Myocyte (in vitro differentiated cells): ENCODE measurements at regions not wholly inside any gene's neighbourhood (a gene's known extent, or its start where the extent isn't known, plus 50 kb on each side); places are given as distances from the start of the nearest gene placed in this dataset.
"Not testable (repeated sequence)": the region's sequence is repeated elsewhere in the genome, so short reads cannot be mapped to it uniquely, and the experiment has no call there.

Experiments used
- DNase-seq: peaks from one replicate; pipeline ENCODE4 v3.0.0-alpha.2; 2012; ENCODE audit warnings: low read depth

DNA sequence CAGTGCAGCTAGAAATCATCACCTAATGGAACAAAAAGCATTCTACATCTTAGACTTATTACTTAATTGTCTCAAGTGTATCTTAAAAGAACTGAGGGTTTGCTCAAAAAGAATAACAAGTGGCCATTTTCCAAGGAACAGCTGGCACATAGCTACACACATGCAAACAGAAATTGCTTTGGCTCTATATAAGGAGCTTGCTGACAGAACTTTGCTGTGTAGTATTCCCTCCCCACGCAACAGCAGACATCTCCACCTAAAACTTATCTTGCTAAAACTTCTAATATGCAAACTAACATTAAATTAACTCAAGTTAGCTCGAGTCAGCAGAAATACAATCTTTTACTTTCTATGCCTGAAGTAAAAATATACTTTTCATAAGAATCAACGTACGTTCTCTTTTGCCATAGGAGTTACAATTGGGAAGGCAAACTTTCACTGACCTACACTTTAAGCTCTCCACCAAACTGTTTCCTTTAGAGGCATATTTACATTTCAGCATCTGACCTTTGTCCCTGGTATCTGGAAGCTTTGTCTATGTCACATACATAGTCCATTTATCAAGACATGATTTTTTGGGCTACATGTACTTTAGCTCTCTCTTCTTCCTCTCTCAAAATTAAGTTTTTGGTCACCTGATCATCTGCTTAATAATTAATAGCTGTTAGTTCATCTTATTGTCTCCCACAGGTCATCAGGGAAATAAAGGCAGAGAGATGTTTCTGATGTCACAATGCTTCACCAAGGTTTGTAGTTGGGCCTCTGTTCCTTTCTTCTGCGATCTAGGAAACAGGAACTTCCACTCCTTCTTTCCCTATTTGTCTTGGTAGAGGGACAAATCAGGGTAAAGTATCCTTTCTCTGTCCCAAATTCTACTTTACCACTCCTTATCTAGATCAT lies 163.4 kb upstream of the AGTR1 start:
- no peak for DNase-seq

DNA sequence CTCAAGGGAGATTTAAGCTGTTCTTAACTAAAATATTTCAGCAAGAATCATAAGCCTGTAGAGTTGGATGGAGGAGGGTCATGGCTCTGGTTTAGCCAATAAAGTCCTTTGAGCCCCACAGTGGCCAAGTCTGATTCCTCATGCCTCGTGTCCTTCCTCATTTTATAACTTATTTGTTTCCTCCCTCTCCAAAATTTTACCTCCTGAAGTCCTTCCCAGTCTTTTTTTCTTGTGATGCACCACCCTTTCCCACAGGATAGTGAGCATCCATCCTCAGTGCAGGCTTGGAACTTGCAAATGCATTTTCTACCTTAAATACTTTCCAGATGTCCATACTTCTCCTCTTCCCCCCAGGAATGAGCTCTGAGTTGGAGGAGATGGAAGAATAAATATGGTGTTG lies 162.7 kb upstream of the AGTR1 start:
- no peak for DNase-seq

DNA sequence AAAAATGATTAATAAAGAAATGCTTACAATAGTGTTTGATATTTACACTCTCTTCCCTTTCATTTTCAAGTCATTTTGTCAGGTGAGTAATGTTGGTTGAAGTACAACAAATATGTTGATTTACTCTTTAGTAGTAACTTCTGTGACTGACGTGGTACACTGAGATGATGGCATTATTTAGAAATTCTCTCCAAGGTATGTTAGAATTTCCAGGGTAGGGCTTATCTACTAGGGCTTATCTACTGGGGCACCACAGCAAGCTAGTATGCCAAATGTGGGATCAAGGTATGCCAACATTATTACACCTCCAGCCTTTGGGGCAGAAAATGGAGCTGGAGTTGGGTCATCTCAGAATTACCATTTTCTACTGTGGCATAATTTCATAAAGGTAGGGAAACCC lies 157.4 kb upstream of the AGTR1 start:
- DNase-seq = no peak

DNA sequence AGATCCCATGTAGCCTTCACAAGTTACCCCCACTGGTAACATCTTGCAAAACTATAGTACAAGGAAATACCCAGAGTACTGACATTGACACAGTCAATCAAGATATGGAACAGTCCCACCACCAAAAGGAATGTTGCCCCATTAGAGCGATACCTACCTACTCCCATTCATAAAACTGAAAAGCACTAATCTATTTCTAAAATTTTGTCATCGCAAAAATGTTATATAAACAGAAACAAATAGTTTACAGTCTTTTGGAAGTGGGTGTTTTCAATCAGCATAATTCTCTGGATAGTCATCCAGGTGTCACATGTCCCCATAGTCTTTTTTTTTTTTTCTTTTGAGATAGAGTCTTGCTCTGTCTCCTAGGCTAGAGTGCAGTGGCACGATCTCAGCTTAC lies 156.9 kb upstream of the AGTR1 start:
- no peak for DNase-seq

DNA sequence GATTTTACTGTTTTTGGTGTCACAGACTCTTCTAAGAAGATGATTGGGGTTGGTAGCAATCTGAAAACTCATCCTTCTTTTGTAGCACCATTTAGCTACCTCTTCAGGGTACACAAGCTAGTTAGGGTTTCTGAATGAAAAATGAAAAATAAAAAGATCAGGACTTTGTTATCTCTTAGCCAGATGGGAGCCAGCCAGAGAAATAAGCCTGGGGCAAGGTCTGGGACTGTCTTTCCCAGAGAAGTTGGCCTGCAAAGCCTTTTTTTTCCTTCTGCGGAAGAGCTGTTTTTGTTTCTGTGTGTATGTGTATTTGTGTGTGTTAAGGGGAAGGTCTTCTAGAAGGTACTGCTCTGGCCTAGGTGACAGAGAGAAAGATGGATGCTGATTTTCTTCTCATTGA lies 150.7 kb upstream of the AGTR1 start:
- DNase-seq = no peak

DNA sequence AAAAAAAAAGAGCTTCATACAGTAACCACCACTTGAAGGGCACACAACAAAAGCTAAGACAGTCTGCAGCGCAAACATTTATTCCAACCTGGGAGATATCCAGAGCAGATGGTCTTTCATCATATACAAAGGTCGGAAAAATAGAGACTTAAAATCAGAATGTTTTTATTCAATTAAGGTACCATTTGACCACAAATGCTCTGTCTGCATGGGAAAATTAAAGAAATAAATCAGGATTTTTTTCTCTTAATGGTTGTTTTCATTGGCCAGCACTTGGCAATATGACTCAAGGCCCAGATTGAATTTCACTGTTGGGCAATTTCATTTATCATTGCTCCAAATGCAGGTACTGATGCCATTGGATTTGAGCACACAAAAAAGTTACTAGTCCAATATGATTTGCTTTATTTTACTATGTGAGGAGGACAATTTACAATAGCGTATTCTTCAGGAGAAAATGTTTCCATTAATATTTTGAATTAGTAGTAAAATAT lies 145.9 kb upstream of the AGTR1 start:
- peak; percentile 29 for DNase-seq

DNA sequence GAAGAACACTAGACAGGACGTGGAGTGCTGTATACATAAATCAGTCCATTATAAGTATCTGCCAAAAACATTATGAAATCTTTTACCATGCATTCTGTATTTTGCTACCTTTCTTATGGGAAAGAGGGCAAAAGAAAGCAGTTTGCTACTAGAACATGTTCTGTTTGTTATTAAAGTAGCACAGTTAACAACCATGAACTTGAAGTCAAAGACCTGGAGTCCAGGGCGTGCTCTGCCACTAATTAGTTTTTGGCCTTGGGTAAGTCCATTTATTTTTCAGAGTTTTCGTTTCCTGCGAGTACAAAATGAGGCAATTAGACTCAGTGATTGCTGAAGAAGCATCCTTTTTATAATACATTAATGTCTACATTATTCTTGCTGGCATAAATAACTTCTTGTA lies 143.3 kb upstream of the AGTR1 start:
- DNase-seq = no peak

DNA sequence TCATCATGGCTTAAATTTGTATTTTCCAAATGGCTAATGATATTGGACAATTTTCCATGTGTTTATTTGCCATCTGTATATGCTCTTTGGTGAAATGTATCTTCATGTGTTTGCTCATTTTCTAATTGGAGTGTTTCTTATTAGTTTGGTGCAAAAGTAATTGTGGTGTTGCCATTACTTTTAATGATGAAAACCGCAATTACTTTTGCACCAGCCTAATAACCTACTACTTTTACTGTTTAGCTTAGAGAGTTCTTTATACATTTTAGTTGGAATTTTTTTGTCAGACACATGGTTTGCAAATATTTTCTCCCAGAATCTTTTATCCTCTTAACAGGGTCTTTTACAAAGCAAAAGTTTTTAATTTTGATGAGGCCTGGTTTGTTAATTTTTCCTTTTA lies 141.0 kb upstream of the AGTR1 start:
- DNase-seq = no peak

DNA sequence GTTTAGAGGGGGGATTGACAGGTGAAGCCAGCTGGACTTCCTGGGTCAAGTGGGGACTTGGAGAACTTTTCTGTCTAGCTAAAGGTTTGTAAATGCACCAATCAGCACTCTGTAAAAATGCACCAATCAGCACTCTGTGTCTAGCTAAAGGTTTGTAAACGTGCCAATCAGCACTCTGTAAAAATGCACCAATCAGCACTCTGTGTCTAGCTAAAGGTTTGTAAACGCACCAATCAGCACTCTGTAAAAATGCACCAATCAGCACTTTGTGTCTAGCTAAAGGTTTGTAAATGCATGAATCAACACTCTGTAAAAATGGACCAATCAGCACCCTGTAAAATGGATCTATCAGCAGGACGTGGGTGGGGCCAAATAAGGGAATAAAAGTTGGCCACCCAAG lies 120.1 kb upstream of the AGTR1 start:
- not testable (repeated sequence) for DNase-seq

DNA sequence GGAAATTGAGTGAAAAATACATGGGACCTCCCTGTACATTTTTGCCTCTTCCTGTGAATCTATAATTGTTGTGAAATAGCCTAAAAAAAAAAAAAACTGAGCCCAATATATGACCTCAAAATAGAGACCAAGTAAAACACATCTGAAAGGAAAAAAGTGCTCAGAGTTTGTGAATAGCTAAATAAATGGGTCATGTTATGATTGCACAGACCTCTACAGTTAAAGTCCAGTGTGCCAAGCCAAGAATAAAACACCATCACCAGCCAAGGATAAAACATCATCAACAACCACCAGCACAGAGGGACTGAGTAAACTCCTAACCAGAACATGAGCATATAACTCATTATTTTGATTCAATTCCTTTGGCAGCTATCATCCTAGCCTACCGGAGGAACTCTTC lies 115.6 kb upstream of the AGTR1 start:
- DNase-seq = no peak

DNA sequence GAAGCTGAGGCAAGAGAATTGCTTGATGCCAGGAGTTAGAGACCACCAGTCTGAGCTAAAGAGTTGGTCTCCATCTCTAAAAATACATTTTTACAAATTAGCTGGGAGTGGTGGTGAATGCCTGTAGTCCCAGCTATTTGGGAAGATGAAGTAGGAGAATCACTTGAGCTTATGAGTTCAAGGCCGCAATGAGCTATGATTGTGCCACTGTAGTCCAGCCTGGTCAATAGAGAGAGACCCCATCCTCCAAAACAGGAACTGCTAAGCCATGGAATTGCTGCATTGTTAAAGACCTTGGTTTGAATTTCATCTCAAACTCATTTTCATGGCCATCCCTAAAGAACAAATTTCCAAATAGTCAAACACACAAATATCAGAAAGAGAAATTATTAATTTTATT lies 113.9 kb upstream of the AGTR1 start:
- DNase-seq = no peak

DNA sequence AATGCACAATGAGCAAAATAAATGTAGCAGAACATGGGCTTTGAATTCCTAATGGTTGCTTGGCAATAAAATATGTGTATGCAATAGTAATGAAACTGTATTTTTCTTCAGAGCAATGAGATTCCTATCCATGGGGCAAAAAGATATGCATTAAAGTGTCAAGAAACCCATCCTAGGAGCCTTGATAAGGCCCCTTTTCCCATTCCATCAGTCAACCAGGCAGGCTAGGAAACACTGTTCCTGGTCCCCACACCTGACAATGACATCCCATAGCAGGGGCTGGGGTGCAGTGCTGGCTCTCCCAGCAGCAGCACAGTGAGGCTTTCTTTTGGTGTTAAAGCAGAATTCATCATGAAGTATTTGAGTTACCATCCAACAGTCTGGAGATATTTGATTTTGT lies 113.3 kb upstream of the AGTR1 start:
- DNase-seq = no peak

DNA sequence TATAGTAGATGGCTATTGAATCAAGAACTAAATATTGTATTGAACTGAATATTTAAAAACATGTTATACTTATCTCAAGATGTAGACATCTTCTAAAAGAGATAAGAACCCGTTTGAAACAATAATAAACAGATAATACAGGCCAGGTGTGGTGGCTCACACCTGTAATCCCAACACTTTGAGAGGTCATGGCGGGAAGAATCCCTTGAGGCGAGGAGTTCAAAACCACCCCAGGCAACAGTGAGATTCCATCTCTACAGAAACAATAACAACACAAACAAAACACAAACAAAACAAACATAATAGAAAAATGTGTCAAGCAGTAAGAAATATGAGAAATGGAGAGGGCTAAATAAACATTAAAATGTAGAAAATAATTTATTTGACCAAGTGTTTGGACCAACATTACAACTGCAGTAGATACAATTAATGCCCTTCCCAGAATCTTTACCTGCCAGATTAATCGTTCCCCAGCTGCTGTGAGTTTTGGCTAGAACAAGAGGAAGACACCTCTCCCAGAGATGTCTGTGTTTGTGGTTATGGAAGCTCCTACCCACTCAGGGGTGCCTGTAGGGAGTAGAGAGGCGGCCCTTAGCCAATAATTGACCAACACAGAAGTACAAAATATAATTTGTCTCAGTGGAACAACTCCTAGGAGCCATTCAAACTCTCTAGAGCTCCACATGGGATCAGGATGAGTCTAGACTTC lies 111.9 kb upstream of the AGTR1 start:
- DNase-seq = no peak

DNA sequence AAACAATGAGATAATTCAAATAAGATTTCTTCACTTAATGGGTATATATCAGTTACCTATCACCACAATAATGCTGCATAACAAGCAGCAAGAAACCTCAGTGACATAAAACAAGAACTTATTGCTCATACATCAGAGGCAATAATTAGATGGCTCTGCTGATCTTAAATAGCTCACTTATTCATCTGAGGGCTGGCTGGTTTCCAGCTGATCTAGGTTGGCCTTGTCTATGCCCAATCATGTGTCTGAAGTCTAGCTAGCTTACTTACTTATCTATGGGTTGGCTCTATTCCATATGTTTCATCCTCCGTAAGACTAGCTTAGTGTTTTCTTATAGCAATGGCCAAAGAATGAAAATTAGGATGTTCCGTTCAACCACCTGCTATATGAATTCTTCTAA lies 109.4 kb upstream of the AGTR1 start:
- DNase-seq = peak; percentile 8

DNA sequence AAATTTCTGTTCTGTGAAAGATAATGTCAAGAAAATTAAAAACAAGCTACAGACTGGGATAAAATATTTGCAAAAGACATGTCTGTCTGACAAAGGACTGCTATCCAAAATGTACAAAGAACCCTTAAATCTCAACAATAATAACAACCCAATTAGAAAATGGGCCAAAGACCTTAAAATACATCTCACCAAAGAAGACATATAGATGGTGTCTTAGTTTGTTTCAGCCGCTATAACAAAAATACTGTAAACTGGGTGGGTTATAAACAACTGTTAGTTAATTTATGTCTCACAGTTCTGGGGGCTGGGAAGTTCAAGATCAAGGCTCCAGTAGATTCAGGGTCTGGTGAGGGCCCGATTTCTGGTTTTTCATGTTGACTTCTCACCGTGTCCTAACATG lies 106.2 kb upstream of the AGTR1 start:
- no peak for DNase-seq

DNA sequence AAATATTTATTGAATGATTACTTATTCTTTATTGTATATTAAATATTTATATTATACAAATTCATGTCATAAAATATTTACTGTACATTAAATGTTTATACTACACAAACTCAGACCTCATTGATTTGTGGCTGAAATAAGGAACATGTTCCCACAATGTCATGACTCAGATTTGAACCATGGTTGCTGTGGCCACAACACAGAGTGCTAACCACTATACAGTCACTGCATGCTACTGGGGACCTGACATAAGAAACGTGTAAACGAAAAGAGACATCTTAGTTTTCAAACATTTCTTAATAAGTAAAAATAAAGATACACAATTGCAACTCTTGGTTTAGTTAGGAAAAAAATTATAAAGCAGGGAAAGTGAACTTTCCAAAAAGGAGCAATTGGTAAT lies 99.1 kb upstream of the AGTR1 start:
- DNase-seq = peak; percentile 37

DNA sequence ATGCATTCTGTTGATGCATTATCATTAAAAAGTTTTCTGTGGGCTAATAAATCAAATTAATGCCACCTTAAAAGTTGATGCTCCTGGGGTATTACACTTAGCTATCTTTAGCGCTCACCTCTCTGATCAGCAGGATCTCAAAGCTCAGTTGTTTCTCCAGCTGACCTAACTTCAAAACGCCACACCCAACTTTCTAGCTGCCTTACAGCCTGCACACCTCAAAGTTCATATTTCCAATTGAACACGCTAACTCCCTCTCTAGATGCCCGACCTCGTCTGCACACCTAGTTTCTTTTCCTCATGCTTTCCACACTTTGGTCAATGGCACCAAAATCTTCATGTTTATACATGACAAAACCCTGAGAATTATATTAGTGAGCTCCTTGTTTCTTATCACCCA lies 98.2 kb upstream of the AGTR1 start:
- DNase-seq = no peak

DNA sequence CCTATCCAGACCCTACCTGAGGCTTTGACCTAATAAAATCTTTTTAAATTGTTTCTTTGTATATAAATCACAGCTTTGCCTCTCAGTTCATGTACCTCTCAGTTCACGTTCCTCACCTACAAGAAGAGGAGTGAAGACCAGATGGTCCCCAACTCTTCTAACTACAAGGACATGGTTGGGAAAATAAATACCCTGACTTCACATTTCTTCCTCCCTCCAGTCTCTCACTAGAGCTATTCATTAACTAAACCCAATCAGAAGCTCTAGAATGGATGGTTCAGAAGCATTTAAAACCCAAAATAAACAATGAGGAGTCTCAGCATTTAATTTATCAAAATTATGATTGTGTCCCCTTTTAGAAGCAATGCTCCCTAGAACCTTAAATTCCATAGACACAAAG lies 97.3 kb upstream of the AGTR1 start:
- no peak for DNase-seq

DNA sequence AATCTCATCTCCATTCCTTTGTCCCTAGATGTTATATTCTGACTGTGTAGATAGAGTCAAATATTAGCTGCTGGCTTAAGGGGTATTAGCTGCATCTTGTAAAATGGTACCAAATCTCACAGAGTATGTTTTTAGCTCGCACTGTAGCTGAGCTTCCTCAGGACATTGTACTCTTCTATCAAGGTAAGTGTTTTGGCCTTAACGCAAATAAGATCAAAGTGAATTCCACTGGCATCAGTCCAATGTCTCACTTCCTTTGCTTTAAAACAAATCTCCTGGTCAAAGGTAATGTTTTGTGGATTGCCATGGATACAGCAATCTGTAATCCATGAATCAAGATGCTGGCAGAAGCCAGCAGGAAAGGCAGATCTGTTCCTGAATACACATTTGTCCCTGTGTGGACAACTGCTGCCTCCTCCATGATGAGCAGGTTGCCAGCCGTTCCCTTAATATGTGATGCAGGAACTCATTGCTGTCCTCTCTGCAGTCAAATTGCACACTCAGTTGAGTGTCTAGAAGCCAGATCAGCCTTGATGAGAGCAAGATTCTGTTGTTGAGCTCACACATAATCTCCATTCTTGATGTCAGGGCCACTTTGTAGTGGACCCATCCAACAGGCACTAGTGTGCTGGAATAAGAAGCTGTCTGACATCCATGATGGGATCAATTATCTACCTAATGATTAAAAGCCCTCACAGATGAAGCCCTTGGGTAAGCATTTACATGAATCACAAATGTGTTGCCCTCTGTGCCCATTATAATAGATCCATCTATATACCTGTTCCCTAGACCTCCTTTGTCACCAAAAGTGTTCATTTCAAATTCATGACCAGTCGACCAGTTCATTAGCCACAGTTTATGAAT lies 96.6 kb upstream of the AGTR1 start:
- no peak for DNase-seq

DNA sequence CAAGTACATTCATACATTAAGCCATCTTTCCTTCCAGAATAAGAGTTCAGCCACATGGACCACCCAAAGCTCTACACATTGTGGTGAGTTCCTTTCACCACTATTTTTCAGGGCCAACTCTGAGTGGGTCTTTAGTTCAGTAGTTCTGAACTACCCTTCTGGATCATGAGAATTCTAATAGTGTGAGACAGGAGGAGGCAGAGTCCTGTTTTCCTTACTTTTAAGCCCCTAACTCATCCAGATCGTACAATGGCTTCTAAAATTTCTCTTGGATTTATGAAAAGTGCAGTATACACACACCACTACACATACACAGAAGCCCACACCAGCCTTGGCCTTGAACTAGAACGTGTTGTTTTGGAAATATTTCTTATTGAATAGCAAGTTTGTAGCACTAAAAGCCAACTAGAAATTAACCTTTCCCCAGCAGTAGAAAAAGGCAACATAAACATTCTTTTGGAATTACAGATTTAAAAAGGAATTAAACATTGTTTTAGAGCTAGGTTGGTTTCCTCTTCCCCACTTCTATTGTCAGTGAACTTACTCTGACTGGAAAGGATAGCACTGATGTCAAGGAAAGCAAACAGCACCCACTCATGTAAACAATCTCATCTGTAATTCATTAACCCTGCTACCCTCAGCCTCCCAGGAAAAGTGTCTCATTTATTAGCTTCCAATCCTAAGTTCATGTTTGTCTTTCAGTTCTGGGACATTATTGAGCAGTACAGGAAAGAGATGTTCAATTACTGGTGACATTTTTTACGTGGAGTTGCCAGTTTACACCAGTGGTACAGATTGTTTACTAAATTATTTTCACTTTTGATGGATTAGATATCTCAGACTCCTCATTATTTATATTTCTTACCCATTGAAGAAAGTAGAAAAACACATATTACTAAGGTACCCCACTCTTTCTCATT lies 95.7 kb upstream of the AGTR1 start:
- peak; percentile 5 for DNase-seq
